ENCODE measurements at regions not wholly inside any gene's neighbourhood (a gene's known extent, or its start where the extent isn't known, plus 50 kb on each side); places are given as distances from the start of the nearest gene placed in this dataset.

DNA sequence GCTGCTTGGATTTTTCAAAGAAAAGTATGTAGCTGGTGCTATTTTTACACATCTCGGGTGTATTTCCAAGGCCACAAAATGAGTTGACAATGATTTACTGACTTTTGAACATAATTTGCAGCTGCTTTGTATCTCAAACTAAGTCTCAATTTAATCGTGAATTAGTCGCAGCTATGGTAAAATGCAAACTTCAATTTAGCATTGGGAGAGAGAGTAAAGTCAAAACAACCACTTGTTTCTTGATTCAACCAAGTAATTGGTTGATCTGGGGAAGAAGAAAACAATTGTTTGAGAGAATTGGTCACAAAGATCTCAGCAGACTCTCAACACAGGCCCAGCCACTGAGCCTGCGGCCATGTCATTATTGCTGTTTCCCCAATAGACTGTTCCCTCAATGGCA is 75.0 kb upstream of the DYRK2 start:
- no peak overlapping the region for H3K9ac ChIP-seq (ENCODE audit: low read length)
- ChIA-PET CTCF (no interaction called here), RAD21 (ENCODE audit: low non-redundant PET in 1 of 2, low total read pairs in 2 of 2, uncharacterized antibody in 2 of 2, unreplicated experiment in 2 of 2) (no interaction called here), POLR2A (no interaction called here)
- no peaks in the 10 kb centered on the region for H3K9me3 ChIP-seq (ENCODE audit: control insufficient read depth in 1 of 2, insufficient read depth in 1 of 2, low read depth in 1 of 2, low read length in 2 of 2)
- no peak overlapping the region for H3K4me3 ChIP-seq (replicated peaks in 1 of 2; ENCODE audit: low read depth in 1 of 2, low read length in 2 of 2)
- BruUV-seq (replicated peaks): no TSS peak
- no peak for ATAC-seq
- no peak for TF ChIP-seq RAD21 (IDR thresholded peaks at IDR 0.05; ENCODE audit: low read depth)
- TF ChIP-seq JUND (IDR thresholded peaks at IDR 0.05): no peak
- TF ChIP-seq SRF (IDR thresholded peaks at IDR 0.05; ENCODE audit: low read depth): no peak
- TF ChIP-seq ELF1 (IDR thresholded peaks at IDR 0.05; ENCODE audit: borderline replicate concordance, low read depth): no peak
- TF ChIP-seq, protein P1, sequence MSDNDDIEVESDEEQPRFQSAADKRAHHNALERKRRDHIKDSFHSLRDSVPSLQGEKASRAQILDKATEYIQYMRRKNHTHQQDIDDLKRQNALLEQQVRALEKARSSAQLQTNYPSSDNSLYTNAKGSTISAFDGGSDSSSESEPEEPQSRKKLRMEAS (IDR thresholded peaks at IDR 0.05): no peak
- no peak for TF ChIP-seq ZNF274 (IDR thresholded peaks at IDR 0.05; ENCODE audit: low read depth, low read length)
- no peak for TF ChIP-seq EZH2 (IDR thresholded peaks at IDR 0.05)
- TF ChIP-seq EGR1 (IDR thresholded peaks at IDR 0.05; ENCODE audit: low read depth): no peak
- intact Hi-C loops (cut with micrococcal nuclease): no loop called here
- no peaks in the 10 kb centered on the region for H3K79me2 ChIP-seq (ENCODE audit: insufficient read depth, low read length)
- no peaks in the 10 kb centered on the region for H3K4me1 ChIP-seq (ENCODE audit: control insufficient read depth in 1 of 2, insufficient read depth in 2 of 2, low read length in 2 of 2)
- no peak overlapping the region for H2AFZ ChIP-seq (ENCODE audit: low read depth, low read length, poor library complexity, severe bottlenecking)
- H3K4me2 ChIP-seq (ENCODE audit: low read length): no peak overlapping the region
- no peaks in the 10 kb centered on the region for H3K27me3 ChIP-seq (ENCODE audit: insufficient read depth, low read length)
- no peak overlapping the region for H3K27ac ChIP-seq (ENCODE audit: low read depth, low read length)
- no peaks in the 10 kb centered on the region for H4K20me1 ChIP-seq (ENCODE audit: insufficient read depth)
- no peaks in the 10 kb centered on the region for H3K36me3 ChIP-seq (ENCODE audit: control insufficient read depth in 1 of 2, insufficient read depth in 2 of 2, low read length in 2 of 2)
- H3K9me2 ChIP-seq (ENCODE audit: insufficient read depth): no peaks in the 10 kb centered on the region
- DNase-seq (ENCODE audit: low read depth, low spot score): no peak

GRCh38 chr12:67578976-67579661 is 69.4 kb upstream of the DYRK2 start:
- Histone ChIP-seq H3K27ac (ENCODE audit: low read depth, low read length) (no peak overlapping the region), H3K36me3 (ENCODE audit: control insufficient read depth in 1 of 2, insufficient read depth in 2 of 2, low read length in 2 of 2) (no peaks in the 10 kb centered on the region), H4K20me1 (ENCODE audit: insufficient read depth) (no peaks in the 10 kb centered on the region), H3K4me1 (ENCODE audit: control insufficient read depth in 1 of 2, insufficient read depth in 2 of 2, low read length in 2 of 2) (no peaks in the 10 kb centered on the region), H3K27me3 (ENCODE audit: insufficient read depth, low read length) (no peaks in the 10 kb centered on the region), H3K4me2 (ENCODE audit: low read length) (no peak overlapping the region), H3K4me3 (replicated peaks in 1 of 2; ENCODE audit: low read depth in 1 of 2, low read length in 2 of 2) (no peak overlapping the region), H3K9me2 (ENCODE audit: insufficient read depth) (no peaks in the 10 kb centered on the region), H3K9me3 (ENCODE audit: control insufficient read depth in 1 of 2, insufficient read depth in 1 of 2, low read depth in 1 of 2, low read length in 2 of 2) (no peaks in the 10 kb centered on the region), H3K9ac (ENCODE audit: low read length) (no peak overlapping the region), H2AFZ (ENCODE audit: low read depth, low read length, poor library complexity, severe bottlenecking) (no peak overlapping the region), H3K79me2 (ENCODE audit: insufficient read depth, low read length) (no peaks in the 10 kb centered on the region)
- intact Hi-C loops (cut with micrococcal nuclease): no loop called here
- DNase-seq (ENCODE audit: low read depth, low spot score): no peak
- no TSS peak for BruUV-seq (replicated peaks)
- CTCF ChIA-PET: no interaction called here
- RAD21 ChIA-PET (ENCODE audit: low non-redundant PET in 1 of 2, low total read pairs in 2 of 2, uncharacterized antibody in 2 of 2, unreplicated experiment in 2 of 2): no interaction called here
- POLR2A ChIA-PET: no interaction called here
- no peak for ATAC-seq
- no peak for TF ChIP-seq CBX3 (IDR thresholded peaks at IDR 0.05; ENCODE audit: low read depth)
- TF ChIP-seq CTCF (IDR thresholded peaks at IDR 0.05 in 2 of 3, conservative IDR thresholded peaks at IDR 0.05 in 1 of 3; ENCODE audit: borderline replicate concordance in 1 of 3, insufficient read depth in 1 of 3, low read depth in 2 of 3, low read length in 2 of 3): no peak
- TF ChIP-seq EZH2 (IDR thresholded peaks at IDR 0.05): no peak
- TF ChIP-seq, protein P1 (IDR thresholded peaks at IDR 0.05): no peak
- TF ChIP-seq SP1 (IDR thresholded peaks at IDR 0.05; ENCODE audit: low read depth): no peak
- TF ChIP-seq POLR2AphosphoS5 (IDR thresholded peaks at IDR 0.05; ENCODE audit: low read depth, low read length): no peak
- no peak for TF ChIP-seq REST (IDR thresholded peaks at IDR 0.05; ENCODE audit: low read depth)
- TF ChIP-seq SRF (IDR thresholded peaks at IDR 0.05; ENCODE audit: low read depth): no peak
- TF ChIP-seq ZFX (IDR thresholded peaks at IDR 0.05): no peak
- TF ChIP-seq ELF1 (IDR thresholded peaks at IDR 0.05; ENCODE audit: borderline replicate concordance, low read depth): no peak
- TF ChIP-seq YY1 (IDR thresholded peaks at IDR 0.05; ENCODE audit: extremely low read depth, insufficient replicate concordance, low read depth, low read length): no peak
- TF ChIP-seq CEBPB (IDR thresholded peaks at IDR 0.05; ENCODE audit: low read depth): no peak
